ENCODE measurements at regions not wholly inside any gene's neighbourhood (a gene's known extent, or its start where the extent isn't known, plus 50 kb on each side); places are given as distances from the start of the nearest gene placed in this dataset.
A peak's percentile ranks its signal among the peaks of the same experiment; 100 is the strongest.

DNA sequence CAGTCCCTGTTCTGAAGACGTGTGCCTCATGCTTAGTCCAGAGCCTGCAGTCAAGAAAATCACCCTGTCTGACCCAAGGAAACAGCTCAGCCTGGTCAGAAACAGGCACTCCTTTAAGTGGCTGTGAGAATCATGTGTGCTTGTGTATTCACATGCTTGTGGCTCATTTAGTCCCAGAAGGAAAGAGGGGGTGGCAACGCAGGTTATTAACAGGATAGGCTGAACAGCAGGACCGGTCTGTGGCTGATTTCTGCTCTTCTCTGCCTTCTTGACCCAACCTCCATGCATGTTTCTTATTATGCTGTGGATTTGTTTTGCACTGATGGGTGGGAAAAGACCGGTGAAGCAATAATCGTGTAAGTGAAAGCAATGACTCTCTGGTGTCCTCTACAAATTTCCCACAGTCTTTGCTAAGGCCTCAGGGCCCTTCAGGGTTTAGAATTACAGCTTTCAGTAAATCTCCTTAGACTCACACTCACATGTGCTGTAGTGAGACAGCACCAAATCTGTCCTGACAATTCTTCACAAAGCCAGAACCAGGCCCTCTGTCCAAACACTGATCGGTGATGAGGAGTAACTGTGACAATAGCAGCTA, 288.1 kb downstream of the ETS1 start:
- DNase-seq = peak; percentile 35

DNA sequence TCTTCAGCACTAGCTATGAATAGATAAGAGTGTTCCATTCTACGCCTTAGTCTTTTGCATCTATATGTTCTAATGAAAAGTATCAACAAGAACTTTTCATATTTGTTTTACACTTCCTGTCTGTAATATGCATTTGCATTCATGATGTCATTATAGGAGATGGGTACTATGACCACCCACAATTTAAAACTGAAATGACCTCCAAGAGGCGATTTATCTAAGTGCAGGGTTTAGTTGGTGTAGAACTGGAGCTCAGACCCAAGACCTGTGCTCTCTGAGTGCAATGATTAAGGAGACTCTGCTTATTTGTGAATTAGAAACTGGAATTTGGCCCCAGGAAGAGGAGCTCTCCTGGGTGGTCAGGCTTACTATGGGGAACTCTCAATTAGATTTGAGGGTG, 289.1 kb downstream of the ETS1 start:
- DNase-seq = no peak

DNA sequence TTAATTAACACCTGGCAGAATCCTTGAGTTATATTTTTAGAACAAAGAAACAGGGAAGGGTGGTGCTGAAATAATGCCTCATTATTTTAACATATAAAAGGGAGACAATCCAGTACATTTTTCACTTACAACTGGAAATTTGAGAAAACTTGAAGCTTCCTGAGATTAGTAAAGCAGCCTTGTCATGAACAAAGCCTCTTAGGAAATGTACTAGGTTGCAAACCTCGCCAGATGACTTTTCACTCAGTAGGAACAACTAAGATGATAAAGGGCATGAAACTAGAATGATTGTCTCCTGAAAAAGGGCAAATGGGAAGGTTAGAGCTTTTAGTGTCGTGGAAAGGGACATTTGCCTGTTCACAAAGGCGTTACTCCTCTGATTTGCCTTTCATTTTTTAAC, 289.6 kb downstream of the ETS1 start:
- DNase-seq = no peak

DNA sequence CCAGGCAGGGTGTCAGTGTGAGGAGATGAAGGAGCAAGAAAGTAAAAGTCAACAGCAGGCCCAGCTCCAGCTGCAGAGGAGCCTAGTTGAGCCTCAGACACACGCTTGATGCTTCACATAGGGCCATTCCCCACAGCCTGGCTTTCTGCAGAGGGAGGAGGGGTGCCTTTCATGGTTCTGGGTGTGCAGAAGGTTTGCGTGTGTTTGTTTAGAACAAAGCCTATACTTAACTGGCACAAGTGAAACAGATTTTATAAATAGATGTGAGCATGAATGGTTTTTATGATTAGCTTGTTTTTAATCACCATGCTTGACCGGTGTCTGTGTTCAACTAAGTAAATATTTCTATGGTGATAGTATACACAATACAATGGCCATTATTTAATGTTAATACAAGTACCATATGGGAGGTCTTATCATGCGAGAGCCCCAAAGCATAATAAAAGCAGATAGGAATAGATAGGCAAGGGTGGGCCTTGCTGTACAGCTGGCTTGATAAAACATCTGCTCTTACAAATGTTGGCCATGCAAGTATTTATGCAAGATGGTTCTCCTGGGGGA, 290.2 kb downstream of the ETS1 start:
- no peak for DNase-seq

DNA sequence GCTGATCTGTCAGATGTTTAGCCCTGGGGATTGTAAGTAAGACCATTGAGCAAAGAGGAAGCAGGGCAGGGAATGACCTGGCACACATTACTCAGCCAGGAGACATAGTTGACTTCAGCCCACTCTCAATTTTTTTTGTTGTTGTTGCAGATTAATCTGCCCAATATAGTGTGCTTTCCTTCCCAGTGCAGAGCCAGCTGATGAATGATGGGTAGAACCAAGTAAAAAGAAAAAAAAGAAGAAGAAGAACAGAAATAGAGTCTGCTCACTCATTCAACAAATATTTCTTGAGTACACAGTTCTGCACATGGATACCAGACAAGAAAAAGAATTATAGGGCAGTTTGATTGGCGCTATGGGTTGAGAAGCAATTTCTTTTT, 292.7 kb downstream of the ETS1 start:
- DNase-seq = peak; percentile 30

DNA sequence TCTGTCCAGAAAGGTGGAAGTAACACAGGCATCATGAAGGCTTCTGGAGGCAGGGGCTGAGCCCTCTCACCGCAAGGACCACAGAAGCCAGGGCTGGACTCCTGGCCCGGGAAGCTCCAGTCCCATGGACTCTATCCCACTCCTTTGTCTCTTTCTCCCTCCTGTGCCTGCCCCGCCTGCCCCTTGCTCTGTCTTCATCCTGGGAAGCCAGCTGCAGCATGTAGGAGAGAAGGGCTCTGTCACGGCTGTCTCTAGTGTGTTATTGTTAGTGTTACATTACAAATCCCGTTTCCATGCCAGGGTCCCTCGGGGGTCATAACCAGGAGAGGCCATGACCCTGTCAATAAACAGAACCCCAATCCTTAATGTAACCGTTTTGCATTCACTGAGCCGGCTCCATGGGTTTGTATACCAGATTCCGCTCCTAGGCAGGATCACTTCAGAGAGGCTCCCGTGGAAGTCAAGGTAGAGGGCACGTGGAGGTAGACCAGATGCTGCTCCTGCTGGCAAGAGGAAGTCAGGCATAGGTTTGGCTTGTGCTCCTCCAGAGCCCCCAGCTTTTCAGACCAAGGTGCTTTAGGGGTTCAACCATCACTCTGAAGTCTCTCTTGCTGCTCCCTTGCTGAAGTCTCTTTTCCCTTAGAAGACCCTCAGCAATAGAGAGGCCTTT, 293.2 kb downstream of the ETS1 start:
- peak; percentile 52 for DNase-seq

DNA sequence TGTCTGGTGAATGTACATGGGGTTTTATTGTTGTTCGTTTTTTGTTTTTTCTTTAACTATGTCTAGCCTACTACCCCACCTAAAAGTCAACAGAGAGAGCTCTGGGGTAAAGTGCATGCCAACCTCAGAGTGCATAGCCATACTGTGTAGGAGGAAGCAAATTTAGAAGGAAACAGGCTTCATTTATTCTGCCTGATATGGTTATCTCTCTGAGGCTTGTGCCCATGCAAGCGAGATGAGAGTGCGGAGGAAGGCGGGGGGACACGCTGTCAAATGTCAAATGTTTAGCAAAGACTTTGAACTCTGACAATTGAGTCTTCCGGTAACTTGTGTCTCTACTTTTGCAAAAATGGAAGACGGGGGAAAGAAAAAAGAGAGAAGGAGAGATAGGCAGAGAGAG, 295.5 kb downstream of the ETS1 start:
- DNase-seq = no peak

DNA sequence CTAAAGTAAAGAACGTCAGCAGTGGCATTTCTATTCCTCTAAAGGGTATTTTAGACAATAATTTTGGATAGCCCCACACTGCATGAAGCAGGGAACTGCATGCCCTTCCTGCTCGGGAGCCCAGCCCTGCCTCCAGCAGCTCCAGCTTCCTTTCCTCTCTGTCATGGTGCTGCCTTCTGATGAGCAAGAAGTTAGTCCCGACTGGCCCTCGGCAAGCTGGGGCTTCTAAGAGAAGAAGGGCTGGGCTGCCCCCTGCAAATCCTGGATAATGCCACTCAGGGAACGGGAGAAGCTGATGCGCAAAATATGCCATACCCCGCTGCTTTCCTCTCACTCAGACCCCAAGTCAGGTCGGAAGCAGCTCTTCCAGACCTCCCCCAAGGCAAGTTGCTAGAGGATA, 296.4 kb downstream of the ETS1 start:
- DNase-seq = no peak

DNA sequence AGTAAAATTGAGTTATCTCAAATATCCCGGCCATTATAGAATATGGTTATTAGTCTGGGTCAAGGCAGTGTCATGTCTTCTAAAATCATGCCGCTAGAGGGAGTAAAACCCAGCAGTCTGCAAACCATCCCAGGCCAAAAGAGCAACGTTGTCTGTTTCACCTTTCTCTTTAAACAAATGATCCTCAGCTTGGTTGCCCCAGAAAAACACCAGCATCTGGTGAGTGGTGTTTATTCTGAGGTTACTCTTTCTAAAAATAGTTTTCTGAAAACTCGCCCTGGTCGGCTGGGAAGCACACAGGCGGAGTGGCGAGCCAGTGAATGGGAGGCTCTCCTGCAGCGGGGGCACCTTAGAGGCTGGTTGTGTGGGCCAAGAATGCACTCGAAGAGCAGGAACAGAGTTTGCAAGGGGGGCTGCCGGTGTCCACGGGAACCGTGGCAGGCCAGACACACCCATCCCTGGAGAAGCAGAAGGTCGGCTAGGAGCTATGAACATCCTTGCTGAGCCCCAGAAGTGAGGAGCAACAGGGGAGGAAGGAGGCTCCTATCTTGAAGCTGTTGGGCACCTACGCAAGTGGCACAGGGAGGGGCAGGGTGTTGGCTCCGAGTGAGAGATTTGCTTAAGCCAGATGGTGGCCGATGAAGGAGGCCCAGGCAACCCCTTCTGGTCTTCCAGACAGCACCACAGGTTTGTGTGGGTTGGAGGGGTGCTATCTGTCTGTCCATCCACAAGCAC, 297.1 kb downstream of the ETS1 start:
- peak; percentile 67 for DNase-seq

DNA sequence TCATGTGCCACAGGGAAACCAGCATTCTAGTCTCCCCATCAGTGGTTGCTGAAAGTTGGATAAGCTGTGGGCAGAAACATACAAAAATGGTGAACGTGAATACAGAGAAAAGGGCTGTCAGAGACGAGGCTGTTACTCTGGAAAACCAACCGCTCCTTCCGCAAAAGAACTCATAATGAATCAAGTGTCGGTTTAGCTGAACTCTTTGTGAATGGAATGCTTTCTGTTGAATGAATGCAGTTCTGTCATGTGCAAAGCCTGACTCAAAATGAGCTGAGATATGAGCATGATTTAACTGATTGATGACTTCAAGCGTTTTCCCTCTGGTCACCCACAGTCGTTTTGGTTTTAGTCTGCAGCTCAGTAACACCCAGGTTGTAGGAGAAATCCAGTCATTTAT, 298.3 kb downstream of the ETS1 start:
- DNase-seq = no peak

DNA sequence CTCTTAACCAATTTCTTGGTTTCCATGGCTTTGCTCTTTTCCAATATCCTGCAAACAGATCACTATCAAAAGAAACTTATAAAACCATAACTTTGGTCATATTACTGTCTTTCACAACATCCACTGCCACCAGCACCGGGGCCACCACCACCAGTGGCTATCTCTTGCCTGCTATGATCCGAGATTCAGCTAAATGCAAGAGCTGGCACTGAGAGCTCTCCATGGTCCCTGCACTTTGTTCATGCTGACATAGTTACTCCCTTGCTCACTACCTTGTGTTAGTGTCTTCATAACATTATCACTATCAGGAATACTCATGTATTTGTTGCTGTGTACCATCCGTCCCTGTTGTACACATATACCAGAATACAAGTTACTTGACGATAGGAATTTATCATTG, 299.0 kb downstream of the ETS1 start:
- DNase-seq = no peak

DNA sequence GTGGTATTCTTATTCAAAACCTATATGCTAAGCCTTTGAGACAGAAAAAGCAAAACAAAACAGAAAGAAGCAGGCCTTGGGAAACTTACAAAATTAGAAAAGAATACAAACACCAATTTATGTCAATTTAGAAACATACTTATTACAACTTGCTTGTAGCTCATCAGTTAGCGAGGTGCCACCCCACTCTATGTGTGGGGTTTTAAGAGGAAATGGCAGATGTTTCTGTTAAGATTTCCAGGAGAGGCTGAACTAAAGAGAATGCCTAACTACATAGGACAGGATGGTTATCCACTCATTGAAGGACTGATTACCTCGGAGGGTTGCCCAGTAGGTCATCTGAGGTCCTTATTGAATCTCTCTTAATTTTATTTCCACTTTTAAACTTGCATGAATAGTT, 302.0 kb downstream of the ETS1 start:
- DNase-seq = no peak

DNA sequence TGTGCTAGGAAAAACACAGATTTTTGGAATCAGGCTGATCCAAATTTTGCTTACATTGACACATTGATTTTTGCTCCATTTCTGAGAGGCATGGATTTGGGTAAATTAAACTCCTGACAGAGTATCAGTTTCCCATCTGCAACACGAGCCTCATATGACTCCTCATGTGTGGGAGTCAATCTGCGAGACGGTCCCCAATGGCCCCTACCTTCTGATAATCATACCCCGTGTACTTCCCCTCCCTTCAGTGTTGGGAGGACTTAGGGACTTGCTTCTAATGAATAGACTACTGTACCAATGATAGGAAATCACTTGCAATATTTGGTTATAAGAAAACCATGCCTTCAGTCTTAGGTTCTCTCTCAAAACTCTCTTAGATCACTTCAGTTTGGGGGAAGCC, 302.7 kb downstream of the ETS1 start:
- DNase-seq = no peak

DNA sequence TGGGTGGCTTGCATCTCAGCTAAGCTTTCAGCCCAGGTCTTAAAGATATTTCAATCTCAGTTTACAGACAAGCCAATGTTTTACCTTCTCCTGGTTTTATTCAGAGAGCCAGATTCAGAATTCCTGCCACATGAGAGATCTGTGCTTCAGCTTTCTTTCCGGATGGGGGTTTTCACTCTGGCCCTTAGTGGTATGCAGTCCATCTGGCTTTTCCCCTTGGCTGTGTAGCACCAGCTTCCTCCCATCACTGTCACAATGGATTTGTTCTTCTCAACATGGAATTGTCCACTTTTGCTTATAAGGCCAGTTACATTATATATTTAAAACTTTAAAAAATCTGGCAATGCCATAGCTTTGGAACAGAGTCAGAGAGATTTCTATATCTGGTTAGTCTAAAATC, 303.9 kb downstream of the ETS1 start:
- DNase-seq = no peak

DNA sequence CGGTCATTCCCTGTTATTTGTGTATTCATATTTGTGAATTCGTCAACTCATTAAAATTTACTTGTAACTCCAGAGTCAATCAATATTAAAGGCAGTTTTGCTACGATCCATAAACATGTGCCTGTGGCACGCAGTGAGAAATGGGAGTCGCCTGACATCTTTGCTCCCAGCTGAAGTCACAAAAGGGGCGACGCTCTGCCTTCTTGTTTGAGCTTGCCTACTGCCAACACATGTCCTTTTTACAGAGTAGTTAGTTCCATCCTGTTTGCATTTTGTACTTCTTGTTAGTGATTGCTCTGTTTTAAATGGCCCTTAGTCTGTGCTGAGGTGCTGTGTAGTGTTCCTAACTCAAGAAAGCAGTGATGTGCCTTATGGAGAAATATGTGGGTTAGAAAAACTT, 305.3 kb downstream of the ETS1 start:
- no peak for DNase-seq

DNA sequence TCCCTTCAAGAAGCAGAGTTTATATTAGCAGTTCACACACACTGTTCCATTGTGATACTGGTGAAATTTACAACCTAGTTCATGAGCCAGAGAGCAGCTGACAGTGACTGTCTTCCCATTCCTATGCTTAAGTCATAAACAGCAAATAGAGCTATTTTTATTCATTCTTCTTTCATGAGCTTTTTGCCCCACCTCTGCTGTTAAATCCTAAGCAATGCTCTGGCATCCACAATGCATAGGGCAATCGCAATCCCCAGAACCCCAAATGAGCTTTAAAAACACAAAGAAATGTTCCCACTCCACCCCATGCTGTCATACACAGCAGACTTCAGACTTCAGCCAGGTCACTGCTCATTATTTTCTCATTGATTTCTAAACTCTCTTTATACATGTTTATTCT, 307.5 kb downstream of the ETS1 start:
- DNase-seq = no peak

DNA sequence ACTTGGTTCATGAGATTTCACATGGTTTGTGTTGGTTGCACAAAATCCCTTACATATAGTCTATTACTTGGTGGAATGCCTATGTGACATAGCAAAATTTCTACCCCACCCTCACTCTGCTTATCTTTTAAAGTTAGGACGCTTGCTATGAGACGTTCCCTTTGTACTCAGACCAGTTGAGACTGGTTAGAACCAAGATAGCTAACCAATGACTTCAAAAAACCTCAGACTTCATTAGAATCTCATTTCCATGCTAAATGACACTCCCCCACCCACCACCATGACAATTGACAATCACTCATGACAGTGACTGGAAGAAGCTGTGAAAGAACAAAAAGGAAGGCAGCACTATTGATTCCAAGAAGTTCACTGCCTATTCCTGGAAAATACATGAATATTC, 313.6 kb downstream of the ETS1 start:
- DNase-seq = no peak

DNA sequence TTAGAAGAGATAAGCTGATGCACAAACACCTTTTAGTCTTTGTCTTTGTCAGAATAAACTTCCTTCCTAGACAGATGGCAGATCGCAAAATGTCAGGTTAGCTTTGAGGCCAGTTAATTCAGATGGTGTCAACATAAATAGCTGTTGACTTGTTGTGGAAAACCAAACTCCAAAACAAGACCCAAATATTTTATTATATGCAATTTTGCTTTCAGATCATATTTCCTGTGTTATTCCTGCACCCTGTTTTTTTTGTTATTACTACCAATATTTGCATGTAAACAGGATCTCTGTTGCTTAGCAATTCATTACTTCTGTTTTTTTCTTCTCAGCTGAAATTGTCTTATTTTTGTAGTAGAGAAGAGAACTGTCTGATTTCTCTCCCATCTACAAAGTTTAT, 316.0 kb downstream of the ETS1 start:
- no peak for DNase-seq

DNA sequence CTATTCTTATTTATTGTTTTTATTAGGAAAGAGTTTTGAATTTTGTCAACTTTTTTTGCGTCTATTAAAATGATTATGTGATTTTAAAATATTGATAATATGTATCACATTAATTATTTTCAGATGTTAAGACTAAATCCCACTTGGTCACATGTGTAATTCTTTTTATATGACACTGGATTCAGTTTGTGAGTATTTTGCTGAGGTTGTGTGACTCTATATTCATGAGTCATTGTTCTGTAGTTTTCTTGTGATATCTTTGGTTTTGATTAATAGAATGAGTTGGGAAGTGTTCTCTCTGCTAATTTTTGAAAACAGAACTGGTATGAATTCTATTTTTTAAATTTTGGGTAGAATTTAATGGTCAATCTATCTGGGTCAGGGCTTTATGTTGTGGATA, 317.9 kb downstream of the ETS1 start:
- DNase-seq = no peak

DNA sequence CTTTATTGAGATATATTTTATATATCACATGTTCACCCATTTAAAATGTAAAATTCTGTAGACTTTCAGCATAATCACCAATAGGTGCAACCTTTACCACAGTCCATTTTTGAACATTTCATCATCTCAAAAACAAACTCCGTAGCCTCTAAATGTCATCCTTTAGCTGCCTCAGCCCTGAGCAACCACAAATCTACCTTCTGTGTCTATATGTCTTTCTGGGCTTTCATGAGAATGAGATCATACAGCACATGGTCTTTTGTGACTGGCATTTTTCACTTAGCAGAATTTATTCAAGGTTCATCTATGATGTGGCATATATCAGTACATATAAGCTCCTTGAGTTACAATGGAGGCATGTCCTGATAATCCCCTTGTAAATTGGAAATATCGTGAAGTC, 320.5 kb downstream of the ETS1 start:
- DNase-seq = no peak

DNA sequence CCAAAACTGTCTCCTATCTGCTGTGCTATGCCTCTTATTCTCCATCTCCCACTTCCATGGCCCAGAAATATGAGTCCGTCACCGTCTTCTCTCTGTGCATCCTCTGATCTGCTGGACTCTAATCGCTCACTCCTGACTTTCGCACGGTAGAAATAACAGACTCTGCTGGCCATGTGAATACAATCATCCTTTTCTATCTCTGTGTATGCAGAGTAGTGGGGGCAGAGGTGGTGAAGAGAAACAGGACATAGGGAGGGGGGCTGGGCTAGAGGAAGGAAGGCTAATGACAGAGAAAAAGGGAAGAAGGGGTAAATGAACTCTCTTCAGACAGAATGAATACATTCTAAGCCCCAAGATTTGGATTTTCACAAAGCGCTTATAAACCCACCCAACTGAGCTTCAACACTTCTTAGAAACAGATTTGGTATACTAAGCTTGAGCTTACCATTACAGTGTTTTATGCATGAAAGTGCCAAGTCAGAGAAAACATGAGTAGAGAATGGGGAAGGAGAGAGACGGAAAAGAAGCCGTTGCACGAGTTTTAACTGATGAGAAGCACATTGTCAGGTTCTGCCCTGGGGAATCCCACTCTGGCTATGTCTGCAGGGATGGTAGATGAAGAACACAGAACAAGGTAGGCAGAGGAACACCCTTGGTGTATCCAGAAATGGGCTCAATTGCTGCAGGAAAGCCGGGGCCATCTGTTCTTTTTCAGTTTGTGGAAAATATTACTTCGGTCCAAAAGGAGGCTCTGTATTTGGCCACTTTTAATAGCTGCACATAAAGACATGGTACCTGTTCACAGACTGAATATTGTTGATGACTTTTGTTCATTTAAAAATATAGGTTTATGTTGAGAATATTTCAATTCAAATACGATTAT, 324.7 kb downstream of the ETS1 start:
- no peak for DNase-seq

DNA sequence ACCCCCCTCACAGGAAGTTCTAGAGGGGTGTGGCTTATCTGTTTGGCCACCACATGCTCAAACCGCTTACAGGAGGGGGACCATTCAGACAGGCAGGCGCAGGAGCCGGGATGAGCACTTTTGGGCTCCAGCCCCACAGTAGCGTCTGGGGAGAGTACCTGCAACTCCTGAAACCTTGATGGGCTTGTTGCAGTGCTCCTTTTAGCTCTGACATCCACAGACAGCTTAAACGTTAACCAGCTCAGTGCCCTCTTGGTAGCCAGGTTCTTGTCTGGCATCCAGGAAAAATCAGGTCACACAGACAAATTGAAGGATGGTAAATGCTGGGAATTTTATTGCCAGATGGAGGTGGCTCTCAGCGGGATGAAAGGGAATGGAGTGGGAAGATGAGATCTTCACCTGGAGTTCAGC, 326.3 kb downstream of the ETS1 start:
- no peak for DNase-seq

DNA sequence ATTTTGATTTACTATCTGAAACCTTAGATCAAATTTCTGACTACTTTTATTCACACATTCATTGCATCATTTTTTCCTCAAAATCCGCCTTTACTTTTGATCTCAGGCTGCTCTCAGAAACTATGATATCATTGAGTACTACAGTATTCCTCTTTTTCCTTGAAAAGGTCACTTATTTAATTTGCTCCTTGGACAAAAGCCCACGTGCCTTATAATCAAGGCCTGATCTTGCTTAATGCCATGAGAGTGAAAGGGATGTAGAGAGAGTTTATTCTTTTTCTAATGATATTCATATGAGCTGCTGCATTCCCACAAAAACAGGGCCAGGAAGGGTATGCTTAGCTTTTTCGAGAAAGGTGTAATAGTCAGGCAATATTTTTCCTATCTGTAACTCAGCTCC, 327.0 kb downstream of the ETS1 start:
- DNase-seq = no peak
